NCI-H82 (cell line): ENCODE measurements at regions not wholly inside any gene's neighbourhood (a gene's known extent, or its start where the extent isn't known, plus 50 kb on each side); places are given as distances from the start of the nearest gene placed in this dataset.
"Not testable (repeated sequence)": the region's sequence is repeated elsewhere in the genome, so short reads cannot be mapped to it uniquely, and the experiment has no call there.

Experiments
- DNase-seq: peaks from one replicate; lab custom pipeline; 2025; lab: John Stamatoyannopoulos, UW

DNA sequence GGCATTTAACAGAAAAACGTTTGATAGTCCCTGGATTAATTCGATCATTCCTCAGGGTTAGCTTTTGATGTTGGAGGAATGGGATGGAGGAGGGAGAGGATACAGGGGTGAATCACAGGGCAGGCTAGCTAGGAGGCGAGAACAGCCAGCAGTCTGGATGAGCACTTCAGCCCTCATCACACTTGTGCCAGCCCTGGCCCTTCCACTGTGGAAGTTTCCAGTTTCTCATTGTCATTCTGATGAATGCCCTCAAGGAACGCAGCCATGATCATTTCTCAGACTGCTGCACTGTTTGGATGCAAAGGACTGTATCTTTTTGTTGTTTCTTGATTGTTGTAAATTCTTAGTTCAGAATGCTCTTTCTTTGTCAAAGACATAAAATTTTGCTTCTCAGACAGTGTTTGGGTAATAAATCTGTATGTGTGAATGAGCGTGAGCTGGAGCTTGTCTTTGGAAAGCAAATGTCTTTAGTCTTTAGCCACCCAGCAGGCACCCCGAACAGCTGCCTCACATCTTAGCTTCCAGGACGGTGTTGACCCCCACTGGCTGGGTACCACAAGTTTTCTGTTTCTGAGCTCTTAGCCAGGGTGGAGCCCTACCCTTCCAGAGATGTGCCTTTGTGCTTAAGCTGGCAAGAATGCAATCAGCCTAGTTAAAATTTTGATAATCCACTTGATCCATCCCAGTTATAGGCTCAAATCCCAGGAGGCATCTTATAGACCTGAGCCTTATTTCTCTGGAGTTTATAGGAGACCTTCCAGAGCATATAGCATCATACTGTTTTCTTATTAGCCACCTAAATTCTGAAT is 121.1 kb downstream of the PDCD6IP start:
- DNase-seq = peak; percentile 56

DNA sequence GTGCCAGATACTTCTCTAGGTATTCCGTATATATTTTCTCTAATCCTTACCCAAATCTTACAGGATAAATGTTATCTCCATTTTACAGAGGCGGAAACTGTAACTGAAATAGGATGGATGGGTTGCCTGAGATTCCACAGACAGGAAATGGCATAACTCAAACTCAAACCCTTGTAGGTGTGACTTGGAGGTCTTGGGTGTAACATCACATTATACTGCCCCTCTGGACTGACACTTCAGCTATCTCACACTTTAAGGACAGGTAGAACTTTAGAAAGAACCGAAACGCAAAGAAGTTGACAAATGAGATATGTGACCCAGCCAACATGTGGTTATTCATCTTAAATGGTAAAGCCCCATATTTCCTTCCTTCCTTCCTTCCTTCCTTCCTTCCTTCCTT is 122.1 kb downstream of the PDCD6IP start:
- no peak for DNase-seq

DNA sequence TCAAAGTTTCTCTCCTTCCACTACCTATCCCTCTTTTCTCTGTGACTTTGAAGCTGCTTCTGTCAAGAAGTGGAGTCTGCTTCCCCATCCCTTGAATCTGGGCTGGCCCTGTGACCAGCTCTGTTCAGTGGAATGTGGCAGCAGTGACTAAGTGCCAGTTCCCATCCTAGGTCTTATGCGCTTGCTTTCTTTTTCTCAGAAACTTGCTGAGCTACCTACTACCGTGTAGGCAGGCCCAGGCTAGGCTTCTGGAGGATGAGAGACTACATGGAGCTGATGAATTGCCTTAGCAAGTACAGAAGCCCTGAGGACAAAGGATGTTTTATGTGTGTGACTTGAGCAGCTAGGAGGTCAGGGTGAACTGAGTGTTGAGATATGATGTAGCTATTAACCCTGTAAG is 123.2 kb downstream of the PDCD6IP start:
- no peak for DNase-seq

DNA sequence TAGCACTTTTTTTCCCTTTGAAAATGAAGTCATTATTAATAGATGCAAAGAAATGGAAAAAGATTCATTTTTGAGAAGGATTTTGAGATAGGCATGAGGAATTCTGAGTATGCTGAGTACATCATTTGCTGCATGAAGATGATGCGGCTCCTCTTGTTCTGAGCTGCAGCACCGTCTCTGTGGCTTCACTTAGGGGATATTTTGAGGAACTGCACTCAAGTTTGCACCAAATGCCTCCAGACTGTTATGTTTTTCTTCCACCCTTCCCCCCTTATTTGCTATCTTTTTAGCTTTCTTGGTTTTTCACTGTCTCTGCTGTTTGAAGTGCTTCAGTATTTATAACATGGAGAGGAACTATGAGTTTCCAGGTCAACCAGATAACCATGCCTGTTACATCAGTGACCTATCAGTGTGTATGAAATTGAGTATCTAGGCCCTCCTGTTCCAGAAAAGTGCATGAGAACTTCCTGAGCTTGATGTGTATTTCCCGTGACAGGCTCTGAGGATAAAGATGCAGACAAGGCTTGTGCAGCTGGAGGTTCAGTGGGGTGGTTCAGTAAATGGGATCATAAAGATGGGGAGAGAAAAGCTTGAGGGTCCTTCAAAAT is 128.7 kb downstream of the PDCD6IP start:
- DNase-seq = no peak

DNA sequence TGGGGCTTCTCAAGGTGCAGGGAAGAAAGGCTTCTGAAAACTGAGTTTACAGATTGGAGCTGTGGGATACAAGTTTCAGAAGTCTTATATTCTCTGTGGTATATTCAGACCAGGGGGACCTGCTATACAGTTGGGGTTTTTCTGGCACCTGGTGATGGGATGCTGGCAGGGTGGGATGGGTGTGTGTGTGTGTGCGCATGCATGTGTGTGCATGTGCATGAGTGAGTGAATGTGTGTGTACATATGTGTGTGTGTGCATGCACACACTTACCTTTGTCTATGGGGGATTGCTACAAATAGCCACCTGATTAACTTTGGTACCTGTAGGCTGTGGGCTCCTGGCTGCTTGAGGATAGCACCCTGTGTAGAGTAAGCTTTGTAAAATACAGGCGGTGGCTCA is 131.4 kb downstream of the PDCD6IP start:
- no peak for DNase-seq

DNA sequence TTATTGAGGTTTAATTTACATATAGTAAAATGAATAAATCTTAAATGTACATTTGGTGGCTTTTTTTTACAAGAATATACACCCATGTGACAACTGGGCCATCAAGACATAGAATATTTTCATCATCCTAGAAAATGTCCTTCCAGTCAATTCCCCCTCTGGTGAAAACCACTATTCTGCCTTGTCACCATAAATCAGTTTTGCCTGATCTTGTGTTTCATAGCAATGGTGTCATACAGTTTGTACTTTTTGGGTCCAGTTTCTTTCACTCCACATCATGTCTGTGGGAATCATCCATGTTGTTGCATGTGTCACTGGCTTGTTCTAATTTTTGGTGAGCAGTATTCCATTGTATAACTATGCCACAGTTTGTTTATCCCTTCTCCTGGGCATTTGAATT is 133.1 kb downstream of the PDCD6IP start:
- DNase-seq = no peak

DNA sequence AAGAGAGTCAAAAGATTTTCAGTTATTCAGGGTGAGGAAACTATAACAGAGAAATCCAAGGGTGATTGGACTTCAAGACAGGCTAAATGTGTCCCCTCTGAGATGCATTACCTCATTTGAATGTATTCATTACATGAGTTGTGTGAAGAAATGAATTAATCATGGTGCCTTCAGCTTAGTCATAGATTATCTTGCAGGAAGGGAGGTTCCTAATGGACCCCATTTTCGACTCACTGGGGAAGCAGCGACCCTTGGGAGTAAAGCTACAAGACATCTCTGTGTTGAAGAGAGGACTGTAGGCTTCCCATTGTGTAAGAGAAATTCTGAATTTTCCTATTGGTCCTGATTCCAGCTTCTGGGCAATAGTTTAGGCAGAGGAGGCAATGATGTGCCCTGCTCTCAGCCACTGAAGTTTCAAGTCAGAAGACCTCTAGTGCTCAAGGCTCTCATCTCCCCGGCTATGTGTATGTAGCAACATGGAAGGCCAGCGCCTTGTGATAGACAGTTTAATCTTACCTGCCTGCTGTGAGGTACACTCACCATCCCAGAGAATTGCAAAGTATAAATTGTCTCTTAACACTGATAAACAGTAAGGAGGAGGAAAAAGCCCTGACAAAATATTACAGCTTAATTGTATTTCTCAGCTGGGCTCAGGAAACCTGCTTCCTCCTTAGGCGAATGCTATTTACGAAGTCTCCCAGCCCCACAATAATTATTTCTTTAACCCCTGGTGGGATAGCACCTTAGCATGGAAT is 133.8 kb downstream of the PDCD6IP start:
- DNase-seq = no peak

DNA sequence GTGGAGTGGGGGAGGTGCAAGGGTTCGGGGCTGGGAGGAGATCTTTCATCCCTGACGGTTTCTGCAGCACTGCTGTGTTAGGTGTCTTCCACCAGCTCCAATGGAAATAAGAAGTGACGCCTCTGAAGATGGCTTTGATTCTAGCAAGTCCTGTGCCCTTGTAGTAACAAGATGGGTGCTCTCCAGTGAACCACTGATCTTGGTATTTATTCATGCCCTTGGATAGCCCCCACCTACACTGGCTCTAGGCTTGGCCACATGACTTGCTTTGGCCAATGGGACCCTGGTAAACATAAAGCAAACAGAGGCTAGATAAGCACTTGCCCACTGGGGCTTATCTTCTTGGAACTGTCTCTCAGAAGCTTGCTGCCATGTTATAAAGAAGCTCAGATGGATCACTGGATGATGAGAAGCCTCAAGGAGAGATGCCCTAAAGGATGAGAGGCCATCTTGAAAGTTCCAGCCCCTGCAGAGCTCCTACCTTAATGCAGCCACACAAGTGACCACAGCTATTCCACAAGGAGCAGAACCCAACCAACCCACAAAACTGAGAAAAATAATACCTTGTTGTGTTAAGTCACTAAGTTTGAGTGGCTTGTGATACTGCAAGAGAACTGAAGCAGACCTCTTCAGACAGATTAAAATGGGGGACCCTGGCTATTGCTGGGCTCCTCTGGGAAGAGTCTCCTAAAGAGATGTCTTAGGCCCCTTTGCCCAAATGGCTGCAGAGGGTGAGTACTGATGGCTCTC is 137.9 kb downstream of the PDCD6IP start:
- DNase-seq = no peak

DNA sequence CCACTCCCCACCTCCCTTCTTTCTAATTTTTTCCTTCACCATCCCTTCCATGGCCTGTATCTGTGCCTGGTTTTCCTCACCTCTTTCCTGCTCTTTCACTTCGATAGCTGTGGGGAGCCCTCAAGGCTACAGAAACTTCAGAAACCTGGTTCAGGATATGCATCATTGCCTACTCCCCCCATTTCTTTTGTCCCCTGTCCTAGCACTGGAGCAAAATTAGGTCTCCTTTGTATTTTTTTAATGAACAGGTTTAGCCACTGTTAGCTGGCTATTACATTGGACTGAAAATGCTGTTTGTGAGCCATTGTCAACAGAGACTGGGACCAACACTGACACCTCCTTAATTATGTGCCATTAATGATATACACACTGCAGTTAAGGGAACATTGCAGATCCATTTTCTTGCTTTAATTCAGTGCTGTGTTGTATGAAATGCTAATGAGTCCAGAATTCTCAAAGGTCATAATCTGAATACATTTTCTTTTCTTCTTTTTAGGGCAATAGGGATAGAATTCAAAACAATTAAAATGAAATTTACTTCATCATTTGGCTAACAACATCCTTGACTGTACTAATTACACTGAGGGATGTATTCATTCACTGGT is 138.6 kb downstream of the PDCD6IP start:
- DNase-seq = no peak

DNA sequence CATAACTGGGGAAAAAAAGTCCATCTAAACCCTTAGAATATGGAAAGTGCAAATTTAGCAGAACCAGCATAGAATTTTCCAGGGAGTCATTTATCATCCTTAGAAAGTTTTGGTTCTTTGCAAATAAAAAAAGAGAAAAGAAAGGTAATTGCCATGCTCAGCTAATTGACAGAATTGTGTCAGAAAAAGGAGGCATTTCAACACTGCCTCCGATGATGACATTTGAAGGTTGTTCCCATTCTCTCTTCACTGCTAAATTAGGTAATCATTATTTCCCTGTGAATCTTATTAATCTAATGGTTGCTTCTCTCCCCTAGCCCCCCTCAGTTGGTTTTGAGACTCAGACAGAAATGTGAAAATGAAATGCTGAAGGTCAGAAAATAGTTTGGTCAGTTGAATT is 139.2 kb downstream of the PDCD6IP start:
- DNase-seq = no peak

DNA sequence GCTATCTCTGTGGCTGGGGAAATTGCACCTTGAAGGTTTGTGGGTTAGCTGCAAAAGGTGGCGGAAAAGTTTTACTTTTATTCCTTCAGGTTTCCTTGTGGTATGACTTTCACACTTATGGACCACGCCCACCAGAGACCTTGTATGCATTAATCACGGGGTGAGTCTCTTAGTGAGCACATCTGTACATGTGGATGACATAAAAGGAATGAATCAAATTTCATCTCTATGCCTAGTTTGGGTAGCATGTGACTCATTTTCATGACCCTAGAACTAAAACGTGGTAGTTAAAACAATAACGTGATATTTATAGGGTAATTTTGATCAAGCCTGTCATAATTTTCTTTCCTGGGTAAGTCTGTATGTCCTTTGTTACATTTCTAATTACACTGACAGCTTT is 141.7 kb downstream of the PDCD6IP start:
- DNase-seq = no peak

DNA sequence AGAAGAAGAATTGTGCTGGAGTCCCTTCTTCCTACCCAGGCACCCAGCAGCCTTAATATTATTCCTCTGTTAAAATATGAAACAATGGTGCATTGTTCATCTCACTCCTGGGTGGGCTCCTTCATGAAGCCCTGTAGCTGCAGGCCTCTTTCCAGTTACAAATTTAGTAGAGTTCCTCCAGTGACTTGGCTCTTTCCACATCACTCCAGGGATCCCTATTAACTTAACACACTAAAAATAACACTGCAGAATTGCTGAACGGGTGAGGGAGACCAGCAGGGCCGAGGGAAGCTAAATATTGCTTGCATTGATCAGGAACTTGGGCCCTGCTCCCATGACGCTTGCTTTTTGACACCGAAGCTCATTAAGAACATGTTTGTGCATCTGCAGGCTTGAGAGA is 142.3 kb downstream of the PDCD6IP start:
- no peak for DNase-seq

DNA sequence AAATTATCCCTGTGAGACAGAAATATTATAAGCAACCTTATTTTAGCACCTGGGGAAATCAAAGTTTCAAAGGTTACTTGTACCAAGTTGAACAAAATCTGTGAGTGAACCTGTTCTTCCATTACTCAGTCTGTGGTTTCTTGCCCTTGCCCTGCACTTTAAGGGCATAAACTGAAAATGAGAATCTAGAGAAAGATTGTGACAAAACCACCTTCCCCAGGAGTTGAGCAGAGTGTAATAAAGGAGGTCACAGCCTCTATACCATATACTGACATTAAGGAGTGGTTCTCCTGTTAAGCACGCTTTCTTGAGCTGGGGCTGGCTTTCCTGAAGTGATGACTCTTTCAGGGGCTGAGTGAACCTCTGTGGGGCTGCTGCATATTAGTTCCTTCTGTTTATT is 143.4 kb downstream of the PDCD6IP start:
- DNase-seq = no peak

DNA sequence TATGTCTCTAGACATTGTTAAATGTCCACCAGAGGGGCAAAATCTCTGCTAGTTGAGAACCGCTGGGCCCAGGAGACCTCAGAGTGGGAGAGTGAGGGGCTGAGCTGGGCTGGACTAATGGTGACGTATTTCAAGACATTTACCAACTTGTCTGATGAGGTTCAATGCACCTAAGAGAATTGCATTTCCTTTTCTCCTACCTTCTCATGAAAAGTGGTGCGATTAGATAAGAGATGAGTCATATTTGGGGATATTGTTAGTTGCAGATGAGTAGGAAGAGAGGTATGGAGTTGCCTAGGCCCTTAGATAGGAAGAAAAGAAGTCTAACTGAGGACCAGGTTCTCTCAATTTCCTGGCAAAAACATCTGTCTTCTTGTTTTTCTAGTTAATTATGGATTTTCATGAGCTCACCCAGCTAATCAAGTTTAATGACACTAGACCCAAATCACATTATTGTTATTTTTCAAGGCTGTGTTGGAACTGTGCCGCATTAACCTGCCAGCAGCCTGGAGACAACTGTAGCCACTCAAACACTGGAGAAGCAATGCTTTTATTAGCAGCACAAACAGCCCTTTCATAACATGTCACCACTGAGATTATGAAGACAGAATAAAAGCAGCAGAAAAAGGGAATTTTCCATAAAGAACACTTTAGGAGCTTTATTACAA is 144.2 kb downstream of the PDCD6IP start:
- DNase-seq = no peak

DNA sequence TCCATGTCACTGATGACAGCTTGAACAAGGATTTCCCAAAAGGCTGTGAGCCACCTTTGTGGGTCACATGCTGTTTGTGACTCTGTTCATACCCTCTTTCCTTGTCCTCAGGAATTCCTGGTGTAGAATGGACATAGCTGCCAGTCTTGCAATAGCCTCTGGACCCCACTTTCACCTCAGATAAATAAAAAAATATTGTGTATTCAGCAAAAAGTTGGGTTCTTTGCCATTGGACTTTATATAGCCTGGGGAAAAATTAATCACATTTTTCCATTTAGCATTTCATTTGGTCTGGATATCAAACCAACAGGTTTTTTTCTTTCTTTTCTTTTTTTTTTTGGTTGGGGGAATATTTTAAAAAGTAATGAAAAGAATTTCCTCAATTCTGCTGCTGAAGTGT is 144.8 kb downstream of the PDCD6IP start:
- no peak for DNase-seq

DNA sequence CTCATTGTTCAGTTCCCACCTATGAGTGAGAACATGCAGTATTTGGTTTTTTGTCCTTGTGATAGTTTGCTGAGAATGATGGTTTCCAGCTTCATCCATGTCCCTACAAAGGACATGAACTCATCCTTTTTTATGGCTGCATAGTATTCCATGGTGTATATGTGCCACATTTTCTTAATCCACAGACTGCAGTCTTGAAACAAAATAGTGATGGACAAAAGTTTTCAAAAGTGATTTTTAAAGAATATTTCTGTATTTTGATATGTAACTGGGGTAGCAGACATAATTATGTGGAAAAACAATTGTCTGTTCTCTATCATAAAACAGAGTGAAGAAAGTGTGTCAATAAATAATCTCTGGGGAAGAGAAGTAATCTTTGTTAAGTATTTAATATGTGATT is 148.2 kb downstream of the PDCD6IP start:
- not testable (repeated sequence) for DNase-seq

DNA sequence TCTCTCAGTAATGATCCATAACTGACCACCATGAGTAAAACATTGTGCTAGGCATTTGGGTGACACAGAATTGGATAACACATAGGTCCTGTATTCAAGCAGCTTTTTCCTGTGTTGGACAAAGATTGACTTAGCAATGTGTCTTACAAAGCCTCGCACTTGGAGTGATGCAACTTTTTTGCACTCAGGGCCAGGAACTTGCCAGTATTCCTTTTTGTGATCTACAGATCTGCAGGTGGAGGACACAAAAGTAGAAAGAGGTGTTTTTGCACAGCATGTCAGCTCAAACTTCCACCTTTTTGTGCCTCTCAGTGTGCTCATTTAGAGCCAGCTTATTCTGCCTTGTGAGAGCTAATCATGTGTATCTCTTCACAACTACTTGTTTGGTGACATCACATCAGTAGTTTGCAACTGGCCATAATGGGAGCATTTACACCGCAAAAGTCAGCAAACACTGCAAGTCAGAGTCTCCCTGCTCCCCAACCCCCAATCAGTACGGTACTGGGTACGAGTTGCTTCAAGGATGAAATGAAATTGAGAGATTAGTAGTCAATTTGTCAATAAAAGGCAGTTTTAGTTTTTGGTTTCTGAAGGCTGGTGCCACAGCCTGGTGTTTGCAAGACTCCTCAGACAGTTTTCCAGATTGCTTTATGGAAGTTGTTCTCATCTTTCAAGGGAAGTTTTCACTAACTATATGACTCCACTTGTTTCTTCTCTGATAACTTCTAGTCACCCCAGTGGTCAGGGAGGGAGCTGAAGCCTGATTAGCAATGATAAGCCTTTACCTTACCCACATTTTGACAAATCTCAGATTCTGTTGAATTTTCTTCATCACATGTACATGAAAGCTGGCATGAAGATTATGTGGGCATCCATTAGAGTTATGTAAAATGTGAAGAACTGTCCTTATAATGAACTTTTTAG is 149.1 kb downstream of the PDCD6IP start:
- no peak for DNase-seq

DNA sequence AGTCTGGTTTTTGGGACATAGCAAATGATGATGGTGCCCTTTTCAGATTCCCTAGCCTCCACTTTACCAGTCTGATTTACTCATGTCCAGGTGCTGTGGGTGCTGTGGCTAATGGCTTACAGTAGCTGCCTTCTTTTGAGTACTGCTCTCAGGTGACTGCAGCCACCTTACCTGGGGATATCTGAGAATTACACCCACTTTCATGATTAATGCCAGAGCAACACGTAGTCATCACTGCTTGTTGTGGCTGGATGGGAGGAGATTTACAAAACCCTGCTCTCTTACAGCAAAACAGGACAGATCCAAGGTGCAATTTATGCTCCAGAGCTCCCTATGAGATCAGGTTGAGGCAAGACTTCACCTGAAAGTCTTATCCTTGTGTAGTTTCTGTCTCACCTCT is 150.6 kb downstream of the PDCD6IP start:
- DNase-seq = no peak

DNA sequence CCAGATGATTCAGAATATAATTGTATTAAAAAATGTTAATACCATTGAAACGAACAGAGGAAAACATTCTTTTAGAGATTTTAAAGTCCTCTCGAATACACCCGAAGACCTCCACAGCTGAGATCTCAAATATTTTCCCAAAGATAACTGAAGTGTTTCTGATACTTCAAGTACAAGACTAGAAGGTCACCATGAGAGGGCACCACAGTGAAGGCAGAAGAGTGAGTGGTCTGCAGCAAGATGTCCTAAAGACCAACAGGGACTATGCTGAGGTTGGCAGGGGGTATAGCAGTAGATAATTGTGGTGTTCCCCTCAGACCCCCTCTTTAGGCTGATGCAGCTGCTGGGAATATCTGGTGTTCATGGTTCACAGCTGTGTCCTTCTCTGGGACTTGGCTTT is 156.5 kb downstream of the PDCD6IP start:
- DNase-seq = no peak

DNA sequence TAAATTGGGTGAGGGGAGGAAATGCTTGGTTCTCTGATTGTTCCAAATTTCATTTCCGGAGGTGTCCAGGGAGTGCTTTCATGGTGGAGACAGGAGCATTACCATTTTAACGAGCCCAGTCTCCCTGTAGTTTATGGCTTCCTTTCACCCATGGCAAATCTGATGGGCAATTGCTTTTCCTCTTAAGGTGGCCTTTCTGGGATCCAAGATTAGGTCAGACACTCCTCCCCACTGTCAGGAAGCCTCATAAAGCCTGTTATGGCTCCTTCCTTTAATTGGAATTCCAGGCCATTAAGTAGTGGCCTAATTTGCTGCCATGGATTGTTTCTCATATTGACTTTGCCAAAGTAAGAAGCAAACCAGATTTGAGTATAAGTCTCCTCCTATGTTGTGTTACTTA is 157.8 kb downstream of the PDCD6IP start:
- DNase-seq = peak; percentile 54
